ENCODE measurements at regions not wholly inside any gene's neighbourhood (a gene's known extent, or its start where the extent isn't known, plus 50 kb on each side); places are given as distances from the start of the nearest gene placed in this dataset.

GRCh38 chr11:91860661-91861060 is 364.0 kb upstream of the FAT3 start:
- DNase-seq = no peak

DNA sequence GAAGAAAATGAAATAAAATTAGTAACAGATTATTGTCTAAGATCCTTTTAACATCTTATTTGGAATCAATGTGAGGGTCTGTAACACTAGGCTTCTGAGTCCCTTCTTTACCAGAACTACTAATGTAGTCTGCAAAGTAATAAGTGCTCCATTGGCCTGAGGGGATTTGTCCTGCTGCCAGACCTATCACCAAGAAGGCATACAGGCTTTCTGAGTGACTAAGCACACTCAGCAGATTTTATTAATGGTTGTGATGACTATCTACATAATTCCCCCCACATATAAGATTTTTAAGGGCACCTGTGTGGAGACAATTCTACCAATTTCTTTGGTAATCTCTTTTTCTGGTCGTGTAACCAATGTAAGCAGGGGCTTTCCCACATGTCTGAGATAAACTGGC is 365.0 kb upstream of the FAT3 start:
- TF ChIP-seq, protein P1, sequence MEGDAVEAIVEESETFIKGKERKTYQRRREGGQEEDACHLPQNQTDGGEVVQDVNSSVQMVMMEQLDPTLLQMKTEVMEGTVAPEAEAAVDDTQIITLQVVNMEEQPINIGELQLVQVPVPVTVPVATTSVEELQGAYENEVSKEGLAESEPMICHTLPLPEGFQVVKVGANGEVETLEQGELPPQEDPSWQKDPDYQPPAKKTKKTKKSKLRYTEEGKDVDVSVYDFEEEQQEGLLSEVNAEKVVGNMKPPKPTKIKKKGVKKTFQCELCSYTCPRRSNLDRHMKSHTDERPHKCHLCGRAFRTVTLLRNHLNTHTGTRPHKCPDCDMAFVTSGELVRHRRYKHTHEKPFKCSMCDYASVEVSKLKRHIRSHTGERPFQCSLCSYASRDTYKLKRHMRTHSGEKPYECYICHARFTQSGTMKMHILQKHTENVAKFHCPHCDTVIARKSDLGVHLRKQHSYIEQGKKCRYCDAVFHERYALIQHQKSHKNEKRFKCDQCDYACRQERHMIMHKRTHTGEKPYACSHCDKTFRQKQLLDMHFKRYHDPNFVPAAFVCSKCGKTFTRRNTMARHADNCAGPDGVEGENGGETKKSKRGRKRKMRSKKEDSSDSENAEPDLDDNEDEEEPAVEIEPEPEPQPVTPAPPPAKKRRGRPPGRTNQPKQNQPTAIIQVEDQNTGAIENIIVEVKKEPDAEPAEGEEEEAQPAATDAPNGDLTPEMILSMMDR (IDR thresholded peaks at IDR 0.05; ENCODE audit: low read length) = no peak
- TF ChIP-seq EZH2phosphoT487 (IDR thresholded peaks at IDR 0.05; ENCODE audit: low read length) = no peak
- TF ChIP-seq EZH2 (optimal IDR thresholded peaks at IDR 0.05; ENCODE audit: low read depth, low read length) = no peak
- no peak for DNase-seq
- no peak overlapping the region for H2AFZ ChIP-seq (ENCODE audit: low read length)
- no peak overlapping the region for H3K9ac ChIP-seq (ENCODE audit: low read length)
- H3K9me3 ChIP-seq (replicated peaks; ENCODE audit: insufficient read depth, low read length) = no peaks in the 10 kb centered on the region
- no peaks in the 10 kb centered on the region for H4K20me1 ChIP-seq (ENCODE audit: insufficient read depth, low read length)
- H3K36me3 ChIP-seq (replicated peaks; ENCODE audit: insufficient read depth, low read length) = no peaks in the 10 kb centered on the region
- H3F3A ChIP-seq (ENCODE audit: insufficient read depth, low read length) = no peaks in the 10 kb centered on the region
- H3K79me2 ChIP-seq (ENCODE audit: low read length) = no peaks in the 10 kb centered on the region
- no peaks in the 10 kb centered on the region for H3K27me3 ChIP-seq (replicated peaks; ENCODE audit: insufficient read depth, low read length)
- no peak overlapping the region for H3K27ac ChIP-seq (ENCODE audit: low read length)
- no peaks in the 10 kb centered on the region for H3K9me2 ChIP-seq (replicated peaks; ENCODE audit: insufficient read depth, low read length)
- no peak overlapping the region for H3K4me3 ChIP-seq (ENCODE audit: low read length)
- H3K4me2 ChIP-seq (ENCODE audit: low read depth, low read length) = no peak overlapping the region
- H3K4me1 ChIP-seq (ENCODE audit: low read length) = no peaks in the 10 kb centered on the region

More at GRCh38 chr11:91860661-91861060, 364.0 kb upstream of the FAT3 start:
- Histone ChIP-seq H3K79me2 (ENCODE audit: low read length) (no peaks in the 10 kb centered on the region), H3K4me3 (ENCODE audit: low read length) (no peak overlapping the region), H2AFZ (ENCODE audit: low read length) (no peak overlapping the region), H3K9ac (ENCODE audit: low read length) (no peak overlapping the region), H3F3A (ENCODE audit: insufficient read depth, low read length) (no peaks in the 10 kb centered on the region), H3K36me3 (replicated peaks; ENCODE audit: insufficient read depth, low read length) (no peaks in the 10 kb centered on the region), H3K4me2 (ENCODE audit: low read depth, low read length) (no peak overlapping the region), H3K9me2 (replicated peaks; ENCODE audit: insufficient read depth, low read length) (no peaks in the 10 kb centered on the region), H3K27ac (ENCODE audit: low read length) (no peak overlapping the region), H3K4me1 (ENCODE audit: low read length) (no peaks in the 10 kb centered on the region), H3K9me3 (replicated peaks; ENCODE audit: insufficient read depth, low read length) (no peaks in the 10 kb centered on the region), H4K20me1 (ENCODE audit: insufficient read depth, low read length) (no peaks in the 10 kb centered on the region), H3K27me3 (replicated peaks; ENCODE audit: insufficient read depth, low read length) (no peaks in the 10 kb centered on the region)
- no peak for TF ChIP-seq EZH2 (optimal IDR thresholded peaks at IDR 0.05; ENCODE audit: low read depth, low read length)
- no peak for TF ChIP-seq EZH2phosphoT487 (IDR thresholded peaks at IDR 0.05; ENCODE audit: low read length)
- TF ChIP-seq, protein P1 (IDR thresholded peaks at IDR 0.05; ENCODE audit: low read length) = no peak

GRCh38 chr11:91857179-91857578 is 367.4 kb upstream of the FAT3 start:
- H4K20me1 ChIP-seq (ENCODE audit: insufficient read depth, low read length) = no peaks in the 10 kb centered on the region
- no peak for TF ChIP-seq EZH2phosphoT487 (IDR thresholded peaks at IDR 0.05; ENCODE audit: low read length)
- TF ChIP-seq, protein P1 (IDR thresholded peaks at IDR 0.05; ENCODE audit: low read length) = no peak
- no peak for TF ChIP-seq EZH2 (optimal IDR thresholded peaks at IDR 0.05; ENCODE audit: low read depth, low read length)
- H3K9me2 ChIP-seq (replicated peaks; ENCODE audit: insufficient read depth, low read length) = no peaks in the 10 kb centered on the region
- no peaks in the 10 kb centered on the region for H3K9me3 ChIP-seq (replicated peaks; ENCODE audit: insufficient read depth, low read length)
- H3K79me2 ChIP-seq (ENCODE audit: low read length) = no peaks in the 10 kb centered on the region
- no peak for DNase-seq
- no peaks in the 10 kb centered on the region for H3F3A ChIP-seq (ENCODE audit: insufficient read depth, low read length)
- H3K36me3 ChIP-seq (replicated peaks; ENCODE audit: insufficient read depth, low read length) = no peaks in the 10 kb centered on the region
- H3K9ac ChIP-seq (ENCODE audit: low read length) = no peak overlapping the region
- no peaks in the 10 kb centered on the region for H3K27me3 ChIP-seq (replicated peaks; ENCODE audit: insufficient read depth, low read length)
- H3K4me2 ChIP-seq (ENCODE audit: low read depth, low read length) = no peak overlapping the region
- H3K4me3 ChIP-seq (ENCODE audit: low read length) = no peak overlapping the region
- no peak overlapping the region for H2AFZ ChIP-seq (ENCODE audit: low read length)
- no peaks in the 10 kb centered on the region for H3K4me1 ChIP-seq (ENCODE audit: low read length)
- no peak overlapping the region for H3K27ac ChIP-seq (ENCODE audit: low read length)
